Keratinocyte (primary cell): ENCODE measurements at regions not wholly inside any gene's neighbourhood (a gene's known extent, or its start where the extent isn't known, plus 50 kb on each side); places are given as distances from the start of the nearest gene placed in this dataset.
A peak's percentile ranks its signal among the peaks of the same experiment; 100 is the strongest.

Experiments
- DNase-seq: peaks from one replicate; pipeline ENCODE4 v3.0.0-alpha.2; 2011; ENCODE audit warnings: low read depth, missing footprints, low spot score
- FAIRE-seq: peaks from 2 replicates; lab custom pipeline; 2011; peaks lifted over from hg19 to GRCh38; lab: Jason Lieb, UNC
- H2AFZ ChIP-seq: 2 replicates; pipeline ENCODE4 v1.6.0; 2012; ENCODE audit warnings: low read length, control low read depth, inconsistent platforms; ENCODE audit not compliant: control insufficient read depth
- H3K27ac ChIP-seq: 2 replicates; pipeline ENCODE4 v1.5.1; 2011; ENCODE audit warnings: low read length; ENCODE audit not compliant: control insufficient read depth, insufficient read depth
- H3K27me3 ChIP-seq: 3 replicates; pipeline ENCODE4 v1.6.0; 2011; ENCODE audit warnings: low read length; ENCODE audit not compliant: control insufficient read depth, insufficient read depth; ENCODE audit errors: extremely low read depth
- H3K36me3 ChIP-seq, 2 experiments: 2 replicates in 1 of 2; 3 replicates in 1 of 2; pipeline ENCODE4 v1.5.1; 2011; ENCODE audit warnings: low read length in 2 of 2, mild to moderate bottlenecking in 1 of 2; ENCODE audit not compliant: control insufficient read depth in 2 of 2, insufficient read depth in 2 of 2; ENCODE audit errors: extremely low read depth in 1 of 2
- H3K4me1 ChIP-seq: 3 replicates; pipeline ENCODE4 v1.5.1; 2011; ENCODE audit warnings: low read length; ENCODE audit not compliant: control insufficient read depth, insufficient read depth; ENCODE audit errors: extremely low read depth
- H3K4me2 ChIP-seq: 3 replicates; pipeline ENCODE4 v1.6.0; 2011; ENCODE audit warnings: low read depth, low read length; ENCODE audit not compliant: control insufficient read depth, insufficient read depth; ENCODE audit errors: extremely low read depth
- H3K4me3 ChIP-seq, 3 experiments: fragments of 200-600 bp in 1 of 3; sonication (generic) in 1 of 3; 2 replicates in 2 of 3; 3 replicates in 1 of 3; pipeline ENCODE4 v1.5.1; 2011 to 2016; ENCODE audit warnings: low read length in 3 of 3, mild to moderate bottlenecking in 3 of 3, control low read depth in 2 of 3, inconsistent platforms in 1 of 3, low read depth in 1 of 3, mixed read lengths in 1 of 3, mixed run types in 1 of 3, moderate library complexity in 1 of 3; ENCODE audit not compliant: control insufficient read depth in 2 of 3, insufficient read depth in 2 of 3; ENCODE audit errors: extremely low read depth in 1 of 3
- H3K79me2 ChIP-seq: 2 replicates; pipeline ENCODE4 v1.6.0; 2012; ENCODE audit warnings: low read length; ENCODE audit not compliant: control insufficient read depth, insufficient read depth
- H3K9ac ChIP-seq: 3 replicates; pipeline ENCODE4 v1.6.0; 2011; ENCODE audit warnings: low read length; ENCODE audit not compliant: control insufficient read depth, insufficient read depth; ENCODE audit errors: extremely low read depth
- H3K9me1 ChIP-seq: 3 replicates; pipeline ENCODE4 v1.6.0; 2011; ENCODE audit warnings: low read length; ENCODE audit not compliant: control insufficient read depth, insufficient read depth; ENCODE audit errors: extremely low read depth
- H3K9me3 ChIP-seq: 2 replicates; pipeline ENCODE4 v1.5.1; 2012; ENCODE audit warnings: low read depth, low read length; ENCODE audit not compliant: control insufficient read depth
- H4K20me1 ChIP-seq: 3 replicates; pipeline ENCODE4 v1.6.0; 2011; ENCODE audit warnings: low read length; ENCODE audit not compliant: control insufficient read depth, insufficient read depth; ENCODE audit errors: extremely low read depth
- CTCF ChIP-seq, 3 experiments: IDR thresholded peaks in 1 of 3; conservative IDR thresholded peaks in 1 of 3; optimal IDR thresholded peaks in 1 of 3; 2 replicates in 2 of 3; 3 replicates in 1 of 3; pipeline versions ENCODE3 to v1.5.1; 2011; ENCODE audit warnings: low read length in 3 of 3, mild to moderate bottlenecking in 3 of 3, moderate library complexity in 2 of 3, control low read depth in 1 of 3, inconsistent platforms in 1 of 3; ENCODE audit not compliant: insufficient read depth in 2 of 3; ENCODE audit errors: extremely low read depth in 1 of 3
- EZH2 ChIP-seq: IDR thresholded peaks from one replicate; pipeline ENCODE4 v1.6.1; 2012; ENCODE audit warnings: inconsistent platforms, mild to moderate bottlenecking, low read length, moderate library complexity
- dilution Hi-C: fragments of 300-500 bp; cut with MboI; formaldehyde crosslinking; loops from one replicate; pipeline ENCODE4 v1.7.0; 2020; ENCODE audit warnings: low sequenced_read_pairs; ENCODE audit not compliant: extremely low pct_ligation_motif_present

GRCh38 chr15:59830873-59831272 lies 141.8 kb upstream of the BNIP2 start:
- Histone ChIP-seq H3K27ac (peak overlapping the region; percentile 73), H3K36me3 (no peaks in the 10 kb centered on the region), H3K79me2 (no peaks in the 10 kb centered on the region), H3K4me1 (peaks cover 57% of the 10 kb centered on the region), H2AFZ (no peak overlapping the region), H3K9me1 (no peaks in the 10 kb centered on the region), H3K4me2 (peak overlapping the region; percentile 84), H3K9ac (peak overlapping the region; percentile 13), H4K20me1 (no peaks in the 10 kb centered on the region), H3K27me3 (no peaks in the 10 kb centered on the region), H3K9me3 (no peaks in the 10 kb centered on the region), H3K4me3 (peak overlapping the region in 2 of 3 experiments; percentile 22 to 49)
- dilution Hi-C loops, result no loop called here
- no peak for DNase-seq
- TF ChIP-seq CTCF (optimal IDR thresholded peaks at IDR 0.05 in 1 of 3, IDR thresholded peaks at IDR 0.05 in 1 of 3, conservative IDR thresholded peaks at IDR 0.05 in 1 of 3; ENCODE audit: extremely low read depth in 1 of 3, insufficient read depth in 2 of 3, low read length in 3 of 3), result no peak
- no peak for TF ChIP-seq EZH2
- FAIRE-seq, result peak; percentile 39

- no peak for TF ChIP-seq CTCF (optimal IDR thresholded peaks at IDR 0.05 in 1 of 3, IDR thresholded peaks at IDR 0.05 in 1 of 3, conservative IDR thresholded peaks at IDR 0.05 in 1 of 3; ENCODE audit: extremely low read depth in 1 of 3, insufficient read depth in 2 of 3, low read length in 3 of 3)
- TF ChIP-seq EZH2, result no peak
- H3K9ac ChIP-seq, result peak overlapping the region; percentile 13
- no peaks in the 10 kb centered on the region for H3K27me3 ChIP-seq
- dilution Hi-C loops, result no loop called here
- peak overlapping the region; percentile 73 for H3K27ac ChIP-seq
- no peaks in the 10 kb centered on the region for H3K79me2 ChIP-seq
- H4K20me1 ChIP-seq, result no peaks in the 10 kb centered on the region
- peak; percentile 20 for FAIRE-seq
- peak overlapping the region; percentile 29 for H2AFZ ChIP-seq
- no peaks in the 10 kb centered on the region for H3K9me1 ChIP-seq
- peak overlapping the region; percentile 84 for H3K4me2 ChIP-seq
- peaks cover 58% of the 10 kb centered on the region for H3K4me1 ChIP-seq
- no peak overlapping the region for H3K4me3 ChIP-seq
- no peaks in the 10 kb centered on the region for H3K36me3 ChIP-seq
- no peaks in the 10 kb centered on the region for H3K9me3 ChIP-seq
- DNase-seq, result no peak
These were observed 141.0 kb upstream of the BNIP2 start for GRCh38 chr15:59830098-59830497.
